Endothelial cell of umbilical vein (primary cell): ENCODE measurements at regions not wholly inside any gene's neighbourhood (a gene's known extent, or its start where the extent isn't known, plus 50 kb on each side); places are given as distances from the start of the nearest gene placed in this dataset.

ENCODE experiments used
- BruUV-seq: library from RNA; stranded (reverse); fragments of 400-500 nt; replicated peaks from 2 replicates; lab custom pipeline; 2021; lab: Mats Ljungman, UMichigan
- CTCF ChIA-PET: fragments of 300-600, 350-600 bp; sonication (Branson Sonifier 250); formaldehyde crosslinking; loops from one replicate; lab custom pipeline; 2021; ENCODE audit warnings: antibody characterized with exemption, inconsistent platforms; lab: Charles Lee
- POLR2A ChIA-PET: fragments of 300-600, 350-600 bp; sonication (Branson Sonifier 250); formaldehyde crosslinking; loops from one replicate; lab custom pipeline; 2021; ENCODE audit warnings: antibody characterized with exemption, inconsistent platforms; lab: Charles Lee
- DNase-seq: peaks from one replicate; pipeline ENCODE4 v3.0.0-alpha.2; 2011; ENCODE audit warnings: low read depth, low spot score
- FAIRE-seq: peaks from 2 replicates; lab custom pipeline; 2011; peaks lifted over from hg19 to GRCh38; lab: Jason Lieb, UNC
- H2AFZ ChIP-seq: 2 replicates; pipeline ENCODE4 v1.6.0; 2012; ENCODE audit warnings: low read depth, low read length, control low read depth, inconsistent platforms
- H3K27ac ChIP-seq: 2 replicates; pipeline ENCODE4 v1.5.1; 2011; ENCODE audit warnings: low read depth, mild to moderate bottlenecking, control low read depth, low read length, moderate library complexity; ENCODE audit not compliant: insufficient read depth
- H3K27me3 ChIP-seq, 2 experiments: 2 replicates each; pipeline versions ENCODE4 v1.6.0 to v1.6.1; 2011; ENCODE audit warnings: low read length in 2 of 2, mixed read lengths in 1 of 2; ENCODE audit not compliant: control insufficient read depth in 2 of 2, insufficient read depth in 2 of 2
- H3K36me3 ChIP-seq, 2 experiments: 2 replicates in 1 of 2; 3 replicates in 1 of 2; pipeline ENCODE4 v1.5.1; 2011; ENCODE audit warnings: low read length in 2 of 2, mild to moderate bottlenecking in 1 of 2, moderate library complexity in 1 of 2; ENCODE audit not compliant: control insufficient read depth in 2 of 2, insufficient read depth in 2 of 2; ENCODE audit errors: extremely low read depth in 1 of 2
- H3K4me1 ChIP-seq: 3 replicates; pipeline ENCODE4 v1.5.1; 2011; ENCODE audit warnings: mild to moderate bottlenecking, low read length; ENCODE audit not compliant: control insufficient read depth, insufficient read depth; ENCODE audit errors: extremely low read depth
- H3K4me2 ChIP-seq: 2 replicates; pipeline ENCODE4 v1.6.1; 2011; ENCODE audit warnings: low read length, control low read depth, mixed read lengths; ENCODE audit not compliant: insufficient read depth
- H3K4me3 ChIP-seq, 3 experiments: fragments of 200-600 bp in 1 of 3; sonication (generic), shearing (Covaris generic) in 1 of 3; replicated peaks in 1 of 3; 2 replicates each; pipeline ENCODE4 v1.5.1; 2011 to 2016; ENCODE audit warnings: control low read depth in 3 of 3, low read length in 3 of 3, mild to moderate bottlenecking in 2 of 3, inconsistent platforms in 1 of 3, low read depth in 1 of 3, moderate library complexity in 1 of 3; ENCODE audit not compliant: insufficient read depth in 1 of 3
- H3K79me2 ChIP-seq: 2 replicates; pipeline ENCODE4 v1.6.0; 2012; ENCODE audit warnings: low read length, inconsistent platforms; ENCODE audit not compliant: control insufficient read depth, insufficient read depth
- H3K9ac ChIP-seq: replicated peaks from 2 replicates; pipeline ENCODE3; 2011; ENCODE audit warnings: low read length, control low read depth; ENCODE audit not compliant: insufficient read depth; ENCODE audit errors: extremely low read depth
- H3K9me1 ChIP-seq: replicated peaks from 3 replicates; pipeline ENCODE4 v1.6.0; 2011; ENCODE audit warnings: mild to moderate bottlenecking, low read length; ENCODE audit not compliant: control insufficient read depth, insufficient read depth; ENCODE audit errors: extremely low read depth
- H3K9me3 ChIP-seq: replicated peaks from 2 replicates; pipeline ENCODE4 v1.5.1; 2012; ENCODE audit warnings: low read length, inconsistent platforms; ENCODE audit not compliant: control insufficient read depth, insufficient read depth
- H4K20me1 ChIP-seq: replicated peaks from 2 replicates; pipeline ENCODE3; 2011; ENCODE audit warnings: mild to moderate bottlenecking, low read length; ENCODE audit not compliant: control insufficient read depth, insufficient read depth; ENCODE audit errors: extremely low read depth
- CTCF ChIP-seq, 2 donors: IDR thresholded peaks; 1 replicate in 1 of 2; 2 replicates in 1 of 2; pipeline ENCODE4 v1.5.1; 2011; ENCODE audit warnings: low read length in 2 of 2, mild to moderate bottlenecking in 2 of 2, moderate library complexity in 2 of 2, control low read depth in 1 of 2, inconsistent platforms in 1 of 2, low read depth in 1 of 2; ENCODE audit not compliant: insufficient read depth in 1 of 2; ENCODE audit errors: extremely low read depth in 1 of 2
- EZH2 ChIP-seq: IDR thresholded peaks from 2 replicates; pipeline ENCODE4 v1.6.1; 2012; ENCODE audit warnings: borderline replicate concordance, low read depth, mild to moderate bottlenecking, moderate library complexity, low read length, inconsistent platforms; ENCODE audit not compliant: severe bottlenecking
- FOS ChIP-seq: IDR thresholded peaks from 2 replicates; pipeline ENCODE4 v1.6.1; 2011; ENCODE audit warnings: mild to moderate bottlenecking, low read length, moderate library complexity, borderline replicate concordance; ENCODE audit not compliant: insufficient read depth
- GATA2 ChIP-seq: IDR thresholded peaks from 2 replicates; pipeline ENCODE4 v1.7.0; 2011; ENCODE audit warnings: low read depth, mild to moderate bottlenecking, moderate library complexity, mixed read lengths, low read length; ENCODE audit not compliant: insufficient read length, insufficient read depth
- JUN ChIP-seq: IDR thresholded peaks from 2 replicates; pipeline ENCODE4 v1.6.1; 2011; ENCODE audit warnings: borderline replicate concordance, low read depth; ENCODE audit not compliant: insufficient read length, insufficient read depth
- MAX ChIP-seq: IDR thresholded peaks from 2 replicates; pipeline ENCODE4 v1.6.1; 2011; ENCODE audit not compliant: insufficient read depth, insufficient read length
- MYC ChIP-seq: IDR thresholded peaks from one replicate; pipeline ENCODE4 v1.6.1; 2011; ENCODE audit warnings: mild to moderate bottlenecking, low read depth, low read length
- POLR2A ChIP-seq: IDR thresholded peaks from 2 replicates; pipeline ENCODE4 v1.6.1; 2012; ENCODE audit warnings: low read depth, mild to moderate bottlenecking, control low read depth, low read length
- POLR2AphosphoS5 ChIP-seq: IDR thresholded peaks from 2 replicates; pipeline ENCODE4 v1.6.1; 2012; ENCODE audit warnings: low read depth, mild to moderate bottlenecking, control low read depth, low read length, moderate library complexity; ENCODE audit not compliant: insufficient read depth
- dilution Hi-C: fragments of 300-500 bp; cut with MboI; formaldehyde crosslinking; loops from one replicate; pipeline ENCODE4 v1.15.0; 2019; ENCODE audit warnings: low sequenced_read_pairs; ENCODE audit not compliant: extremely low pct_ligation_motif_present
- intact Hi-C: fragments of 100-400 bp; cut with micrococcal nuclease; formaldehyde crosslinking; loops from one replicate; pipeline ENCODE4 v1.10.0; 2022

- H3K27ac ChIP-seq = no peak overlapping the region
- intact Hi-C loops (no loop called here), dilution Hi-C loops (no loop called here)
- no peaks in the 10 kb centered on the region for H3K9me1 ChIP-seq
- TF ChIP-seq POLR2A (no peak), GATA2 (no peak), JUN (no peak), POLR2AphosphoS5 (no peak), CTCF (IDR thresholded peaks at IDR 0.05; ENCODE audit: extremely low read depth in 1 of 2, insufficient read depth in 1 of 2, low read depth in 1 of 2, low read length in 2 of 2) (no peak), EZH2 (no peak), MAX (no peak), MYC (no peak), FOS (no peak)
- no peaks in the 10 kb centered on the region for H3K79me2 ChIP-seq
- no peak overlapping the region for H2AFZ ChIP-seq
- DNase-seq (no peak), FAIRE-seq (no peak)
- no TSS peak for BruUV-seq
- no peak overlapping the region for H3K9ac ChIP-seq
- H3K4me2 ChIP-seq = no peak overlapping the region
- ChIA-PET POLR2A (no interaction called here), CTCF (no interaction called here)
- peaks cover 0 to 3% of the 10 kb centered on the region in 2 experiments for H3K27me3 ChIP-seq
- H3K4me3 ChIP-seq = no peak overlapping the region
- no peaks in the 10 kb centered on the region for H3K4me1 ChIP-seq
- H3K36me3 ChIP-seq = no peaks in the 10 kb centered on the region
- no peaks in the 10 kb centered on the region for H4K20me1 ChIP-seq
- no peaks in the 10 kb centered on the region for H3K9me3 ChIP-seq
These were observed 170.8 kb upstream of the FHL2 start for GRCh38 chr2:105569606-105570005.
